Caco-2 (cell line): ENCODE measurements at regions not wholly inside any gene's neighbourhood (a gene's known extent, or its start where the extent isn't known, plus 50 kb on each side); places are given as distances from the start of the nearest gene placed in this dataset.

Experiments
- BruUV-seq: library from RNA; stranded (reverse); fragments of 400-500 nt; replicated peaks from 2 replicates; lab custom pipeline; 2021; lab: Mats Ljungman, UMichigan
- CTCF ChIA-PET: fragments of 300-600 bp; sonication (Branson Sonifier 250); formaldehyde crosslinking; loops from one replicate; lab custom pipeline; 2022; ENCODE audit warnings: antibody characterized with exemption; lab: Charles Lee
- POLR2A ChIA-PET: fragments of 300-600 bp; sonication (Branson Sonifier 250); formaldehyde crosslinking; loops from one replicate; lab custom pipeline; 2022; ENCODE audit warnings: antibody characterized with exemption; lab: Charles Lee
- DNase-seq, 2 experiments: peaks; one replicate each; pipeline versions ENCODE4 v3.0.0 to v3.0.0-alpha.2; 2020 to 2022
- H3K27me3 ChIP-seq: replicated peaks from 2 replicates; pipeline ENCODE4 v1.6.0; 2011; ENCODE audit warnings: low read length; ENCODE audit not compliant: control insufficient read depth, insufficient read depth
- H3K36me3 ChIP-seq: 2 replicates; pipeline ENCODE4 v1.5.1; 2011; ENCODE audit warnings: low read length; ENCODE audit not compliant: control insufficient read depth, insufficient read depth
- H3K4me1 ChIP-seq: fragments of 250-450 bp; sonication (Bioruptor Pico); 2 replicates; pipeline ENCODE4 v1.5.1; 2020; ENCODE audit warnings: mild to moderate bottlenecking
- H3K4me3 ChIP-seq: 2 replicates; pipeline ENCODE4 v1.5.1; 2011; ENCODE audit warnings: low read depth, mild to moderate bottlenecking, control low read depth, low read length
- H3K9me3 ChIP-seq: fragments of 250-450 bp; sonication (Bioruptor Pico); 2 replicates; pipeline ENCODE4 v1.5.1; 2020; ENCODE audit warnings: mild to moderate bottlenecking, moderate library complexity
- H3K27ac Mint-ChIP-seq: one replicate; pipeline ENCODE4 v1.8.0; 2022; ENCODE audit warnings: mixed read lengths; ENCODE audit not compliant: unreplicated experiment
- H3K27me3 Mint-ChIP-seq: one replicate; pipeline ENCODE4 v1.8.0; 2022; ENCODE audit warnings: mixed read lengths; ENCODE audit not compliant: insufficient read depth, unreplicated experiment
- H3K36me3 Mint-ChIP-seq: one replicate; pipeline ENCODE4 v1.8.0; 2022; ENCODE audit warnings: mild to moderate bottlenecking, mixed read lengths; ENCODE audit not compliant: insufficient read depth, unreplicated experiment
- H3K4me1 Mint-ChIP-seq: one replicate; pipeline ENCODE4 v1.8.0; 2022; ENCODE audit warnings: low read depth, mixed read lengths; ENCODE audit not compliant: unreplicated experiment
- H3K4me3 Mint-ChIP-seq: one replicate; pipeline ENCODE4 v1.8.0; 2022; ENCODE audit warnings: mild to moderate bottlenecking, moderate library complexity, mixed read lengths; ENCODE audit not compliant: unreplicated experiment
- H3K9me3 Mint-ChIP-seq: one replicate; pipeline ENCODE4 v1.8.0; 2022; ENCODE audit warnings: mixed read lengths; ENCODE audit not compliant: unreplicated experiment
- intact Hi-C: fragments of 100-400 bp; cut with micrococcal nuclease; formaldehyde crosslinking; loops from one replicate; pipeline ENCODE4 v1.10.0; 2022; ENCODE audit not compliant: unreplicated experiment
- TF ChIP-seq, protein P1 (sequence below), 2 experiments: fragments of 200-600 bp in 1 of 2; IDR thresholded peaks; 1 replicate in 1 of 2; 2 replicates in 1 of 2; pipeline versions ENCODE4 v1.5.1 to v1.8.0; 2011 to 2022; ENCODE audit warnings: antibody characterized with exemption in 1 of 2, control low read depth in 1 of 2, inconsistent platforms in 1 of 2, low read depth in 1 of 2, low read length in 1 of 2, mild to moderate bottlenecking in 1 of 2, moderate library complexity in 1 of 2; ENCODE audit not compliant: insufficient read depth in 1 of 2, severe bottlenecking in 1 of 2, unreplicated experiment in 1 of 2

DNA sequence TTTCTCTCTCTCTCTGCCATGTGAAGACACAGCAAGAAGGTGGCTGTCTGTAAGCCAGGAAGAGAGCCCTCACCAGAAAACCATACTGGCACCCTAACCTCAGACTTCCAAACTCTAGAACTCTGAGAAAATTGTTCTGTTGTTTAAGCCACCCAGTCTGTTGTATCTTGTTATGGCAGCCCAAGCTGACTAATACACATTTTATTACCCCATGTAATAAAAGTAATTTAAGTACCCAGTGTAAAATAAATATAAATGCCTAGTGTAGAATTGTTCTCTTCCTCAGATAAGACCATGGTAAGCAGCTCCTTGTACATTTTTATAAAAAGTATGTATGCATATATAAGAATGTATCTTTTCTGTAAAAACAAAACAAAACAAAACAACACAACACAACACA, 119.7 kb downstream of the DTL start:
- TF ChIP-seq, protein P1, sequence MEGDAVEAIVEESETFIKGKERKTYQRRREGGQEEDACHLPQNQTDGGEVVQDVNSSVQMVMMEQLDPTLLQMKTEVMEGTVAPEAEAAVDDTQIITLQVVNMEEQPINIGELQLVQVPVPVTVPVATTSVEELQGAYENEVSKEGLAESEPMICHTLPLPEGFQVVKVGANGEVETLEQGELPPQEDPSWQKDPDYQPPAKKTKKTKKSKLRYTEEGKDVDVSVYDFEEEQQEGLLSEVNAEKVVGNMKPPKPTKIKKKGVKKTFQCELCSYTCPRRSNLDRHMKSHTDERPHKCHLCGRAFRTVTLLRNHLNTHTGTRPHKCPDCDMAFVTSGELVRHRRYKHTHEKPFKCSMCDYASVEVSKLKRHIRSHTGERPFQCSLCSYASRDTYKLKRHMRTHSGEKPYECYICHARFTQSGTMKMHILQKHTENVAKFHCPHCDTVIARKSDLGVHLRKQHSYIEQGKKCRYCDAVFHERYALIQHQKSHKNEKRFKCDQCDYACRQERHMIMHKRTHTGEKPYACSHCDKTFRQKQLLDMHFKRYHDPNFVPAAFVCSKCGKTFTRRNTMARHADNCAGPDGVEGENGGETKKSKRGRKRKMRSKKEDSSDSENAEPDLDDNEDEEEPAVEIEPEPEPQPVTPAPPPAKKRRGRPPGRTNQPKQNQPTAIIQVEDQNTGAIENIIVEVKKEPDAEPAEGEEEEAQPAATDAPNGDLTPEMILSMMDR (IDR thresholded peaks at IDR 0.05; ENCODE audit: insufficient read depth in 1 of 2, low read depth in 1 of 2, low read length in 1 of 2, severe bottlenecking in 1 of 2, unreplicated experiment in 1 of 2): no peak
- no TSS peak for BruUV-seq
- ChIA-PET POLR2A (no interaction called here), CTCF (no interaction called here)
- DNase-seq: no peak
- no peak overlapping the region for H3K4me3 ChIP-seq
- no peaks in the 10 kb centered on the region for H3K36me3 Mint-ChIP-seq
- H3K27me3 ChIP-seq: no peaks in the 10 kb centered on the region
- H3K9me3 ChIP-seq: no peaks in the 10 kb centered on the region
- no peak overlapping the region for H3K27ac Mint-ChIP-seq
- H3K4me1 Mint-ChIP-seq: no peaks in the 10 kb centered on the region
- intact Hi-C loops: no loop called here
- H3K9me3 Mint-ChIP-seq: no peaks in the 10 kb centered on the region
- no peaks in the 10 kb centered on the region for H3K4me1 ChIP-seq
- H3K27me3 Mint-ChIP-seq: no peaks in the 10 kb centered on the region
- H3K36me3 ChIP-seq: no peaks in the 10 kb centered on the region
- H3K4me3 Mint-ChIP-seq: no peak overlapping the region

DNA sequence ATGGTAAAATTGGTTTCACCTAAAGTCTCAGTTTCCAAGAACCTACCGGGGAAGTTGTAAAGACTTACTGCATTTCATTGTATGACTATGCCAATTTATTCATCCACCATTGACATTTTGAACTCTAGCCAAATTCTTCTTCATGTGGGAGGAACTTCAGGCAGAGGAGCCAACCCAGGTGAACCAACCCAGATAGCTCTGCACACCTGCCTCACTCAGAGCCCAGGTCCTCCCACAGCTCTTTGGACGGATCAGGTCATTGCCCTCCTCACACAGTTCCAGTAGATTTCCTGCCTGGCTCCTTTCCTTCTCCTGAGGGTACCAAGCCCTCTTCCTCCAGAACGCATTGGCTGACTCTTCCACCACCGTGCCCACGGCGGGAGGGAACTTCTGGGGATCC, 121.7 kb downstream of the DTL start:
- POLR2A ChIA-PET: interaction anchor here (0.6 kb wide), 1 partner anchor 10 kb away, joined by 5 read pairs; no protein-coding TSS in a partner anchor
- TF ChIP-seq, protein P1 (IDR thresholded peaks at IDR 0.05; ENCODE audit: insufficient read depth in 1 of 2, low read depth in 1 of 2, low read length in 1 of 2, severe bottlenecking in 1 of 2, unreplicated experiment in 1 of 2): no peak
- Histone ChIP-seq H3K27me3 (no peaks in the 10 kb centered on the region), H3K36me3 (no peaks in the 10 kb centered on the region), H3K4me1 (no peaks in the 10 kb centered on the region), H3K9me3 (no peaks in the 10 kb centered on the region), H3K4me3 (no peak overlapping the region)
- H3K4me3 Mint-ChIP-seq: no peak overlapping the region
- intact Hi-C loops: no loop called here
- no peaks in the 10 kb centered on the region for H3K4me1 Mint-ChIP-seq
- H3K9me3 Mint-ChIP-seq: no peaks in the 10 kb centered on the region
- no peaks in the 10 kb centered on the region for H3K36me3 Mint-ChIP-seq
- DNase-seq: no peak
- H3K27ac Mint-ChIP-seq: no peak overlapping the region
- no TSS peak for BruUV-seq
- CTCF ChIA-PET: no interaction called here
- H3K27me3 Mint-ChIP-seq: no peaks in the 10 kb centered on the region

DNA sequence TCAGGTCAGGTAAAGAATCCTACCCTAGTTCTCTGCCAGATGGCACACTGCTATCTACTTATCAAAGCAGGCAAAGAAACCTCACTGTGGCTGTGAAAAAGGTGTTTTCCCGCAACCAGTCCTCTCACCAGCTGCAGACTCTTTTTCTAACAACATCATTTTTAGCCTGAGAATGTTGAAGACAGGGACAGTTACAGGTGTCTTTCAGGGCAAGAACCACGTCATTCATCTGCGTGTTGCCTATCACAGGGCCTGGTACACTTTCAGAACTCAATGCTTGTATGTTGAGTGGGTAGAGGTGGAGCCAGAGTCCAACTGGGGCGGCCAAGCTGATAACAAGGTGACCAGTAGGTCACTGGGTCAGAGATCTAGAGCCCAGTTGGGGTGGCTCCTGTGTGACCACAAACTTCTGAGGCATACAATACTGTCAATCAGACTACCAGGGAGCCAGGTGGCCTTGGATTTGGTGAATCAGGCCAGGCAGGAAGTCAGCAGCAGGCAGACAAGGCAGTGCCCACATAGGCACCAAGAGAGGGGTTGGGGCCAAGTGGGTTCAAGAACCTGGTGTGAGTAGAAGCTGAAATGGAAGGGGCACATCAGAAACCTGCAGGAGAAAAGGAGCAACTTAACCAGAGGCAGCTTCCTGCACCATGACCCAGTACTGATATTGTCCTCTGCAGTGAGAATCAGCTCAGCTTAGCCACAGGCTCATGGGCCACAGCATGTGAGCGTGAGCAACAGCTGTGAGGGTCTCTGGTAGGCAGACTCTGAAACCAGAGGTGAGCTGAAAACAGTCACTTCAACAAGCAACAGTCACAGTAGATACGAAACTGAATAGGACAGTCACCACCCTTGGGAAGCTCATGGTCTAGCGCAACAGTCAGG, 123.6 kb downstream of the DTL start:
- H3K4me3 Mint-ChIP-seq: no peak overlapping the region
- no peaks in the 10 kb centered on the region for H3K36me3 Mint-ChIP-seq
- ChIA-PET CTCF (no interaction called here), POLR2A (no interaction called here)
- no peaks in the 10 kb centered on the region for H3K4me1 Mint-ChIP-seq
- Histone ChIP-seq H3K4me1 (no peaks in the 10 kb centered on the region), H3K27me3 (no peaks in the 10 kb centered on the region), H3K36me3 (no peaks in the 10 kb centered on the region), H3K9me3 (no peaks in the 10 kb centered on the region), H3K4me3 (no peak overlapping the region)
- H3K9me3 Mint-ChIP-seq: no peaks in the 10 kb centered on the region
- H3K27me3 Mint-ChIP-seq: no peaks in the 10 kb centered on the region
- no peak overlapping the region for H3K27ac Mint-ChIP-seq
- no TSS peak for BruUV-seq
- intact Hi-C loops: no loop called here
- TF ChIP-seq, protein P1 (IDR thresholded peaks at IDR 0.05; ENCODE audit: insufficient read depth in 1 of 2, low read depth in 1 of 2, low read length in 1 of 2, severe bottlenecking in 1 of 2, unreplicated experiment in 1 of 2): no peak
- no peak for DNase-seq
